ENCODE measurements at regions not wholly inside any gene's neighbourhood (a gene's known extent, or its start where the extent isn't known, plus 50 kb on each side); places are given as distances from the start of the nearest gene placed in this dataset.

- Mint-ChIP-seq H3K36me3 (ENCODE audit: insufficient read depth in 1 of 3, low read depth in 3 of 3) (peaks cover 6 to 17% (median 13%) of the 10 kb centered on the region in 3 experiments), H3K9me3 (peaks cover 21 to 26% of the 10 kb centered on the region in 2 experiments), H3K4me3 (no peak overlapping the region), H3K27ac (no peak overlapping the region), H3K4me1 (no peaks in the 10 kb centered on the region; a peak in 1 of 4 replicates), H3K27me3 (ENCODE audit: low read depth) (peaks cover 12% of the 10 kb centered on the region)
- H3K9ac ChIP-seq (ENCODE audit: extremely low read depth, insufficient read length, low read length): no peak overlapping the region
- no peak overlapping the region for H2BK12ac ChIP-seq (ENCODE audit: insufficient read length, low read depth, low read length)
- H3K23me2 ChIP-seq (ENCODE audit: insufficient read length, low read depth, low read length, poor library complexity, severe bottlenecking): no peaks in the 10 kb centered on the region
- H2BK15ac ChIP-seq (ENCODE audit: low read depth, low read length): no peak overlapping the region
- no peak overlapping the region for H4K8ac ChIP-seq (replicated peaks; ENCODE audit: insufficient read length, low read depth, low read length)
- no peak overlapping the region for H4K5ac ChIP-seq (ENCODE audit: insufficient read length, low read depth, low read length)
- no peaks in the 10 kb centered on the region for H3K79me1 ChIP-seq (ENCODE audit: insufficient read depth, low read depth, low read length, poor library complexity, severe bottlenecking)
- no peak overlapping the region for H3K14ac ChIP-seq (ENCODE audit: insufficient read depth, low read length)
- WGBS (ENCODE audit: extremely low coverage, insufficient read length, low lambda C conversion rate): no CpG with 5 or more reads among the region's 5 CpGs
- no peak overlapping the region for H2BK5ac ChIP-seq (ENCODE audit: insufficient read length, low read length)
- DNase-seq: no peak
- H3K18ac ChIP-seq (ENCODE audit: insufficient read length, low read depth, low read length): no peak overlapping the region
- TF ChIP-seq CTCF (conservative IDR thresholded peaks at IDR 0.05): no peak
- no peak overlapping the region for H2AK5ac ChIP-seq (ENCODE audit: insufficient read length, low read length)
- no peak overlapping the region for H3T11ph ChIP-seq (ENCODE audit: low read length)
- H2BK20ac ChIP-seq (ENCODE audit: low read depth, low read length, poor library complexity, severe bottlenecking): no peak overlapping the region
- H3K4ac ChIP-seq (ENCODE audit: low read depth, low read length): no peak overlapping the region
- H3K27ac ChIP-seq (ENCODE audit: insufficient read length, low read depth, low read length): no peak overlapping the region
- H4K20me1 ChIP-seq (ENCODE audit: control insufficient read depth, insufficient read depth, insufficient read length): no peaks in the 10 kb centered on the region
- H3K79me2 ChIP-seq (ENCODE audit: insufficient read depth, low read length): no peaks in the 10 kb centered on the region
- no peak overlapping the region for H4K91ac ChIP-seq (ENCODE audit: insufficient read length, low read depth, low read length)
- no peaks in the 10 kb centered on the region for H3K4me1 ChIP-seq (ENCODE audit: insufficient read depth, low read length)
- H3K9me3 ChIP-seq (ENCODE audit: control insufficient read depth, low read depth, low read length): no peaks in the 10 kb centered on the region
- H3K4me2 ChIP-seq (ENCODE audit: insufficient read depth, insufficient read length, low read length): no peak overlapping the region
- H2AFZ ChIP-seq (ENCODE audit: low read length): no peak overlapping the region
- H3K27me3 ChIP-seq (ENCODE audit: insufficient read depth, low read length): no peaks in the 10 kb centered on the region
- H2BK120ac ChIP-seq (ENCODE audit: low read depth, low read length, poor library complexity, severe bottlenecking): no peak overlapping the region
- H3K56ac ChIP-seq (ENCODE audit: insufficient read length, low read depth, low read length): no peak overlapping the region
- H3K23ac ChIP-seq (ENCODE audit: insufficient read length, low read depth, low read length): no peak overlapping the region
Measured at GRCh38 chr11:134890446-134890845, 478.4 kb upstream of the B3GAT1 start.
